Ascending aorta (tissue), 2 donors: ENCODE measurements at regions not wholly inside any gene's neighbourhood (a gene's known extent, or its start where the extent isn't known, plus 50 kb on each side); places are given as distances from the start of the nearest gene placed in this dataset.

Source experiments
- DNase-seq, 2 donors: peaks; one replicate each; pipeline ENCODE4 v3.0.0-alpha.2; 2019; ENCODE audit warnings: low spot score in 2 of 2
- H3K27ac ChIP-seq, 2 donors: fragments of 200-600 bp; sonication (generic); one replicate each; pipeline ENCODE4 v1.5.1; 2016 to 2017; ENCODE audit warnings: mild to moderate bottlenecking in 1 of 2
- H3K27me3 ChIP-seq: fragments of 200-600 bp; sonication (generic); one replicate; pipeline ENCODE4 v1.5.1; 2017
- H3K36me3 ChIP-seq, 2 donors: fragments of 200-600 bp; sonication (generic); one replicate each; pipeline ENCODE4 v1.5.1; 2016
- H3K4me1 ChIP-seq, 2 donors: fragments of 200-600 bp; sonication (generic); one replicate each; pipeline ENCODE4 v1.5.1; 2016 to 2017; ENCODE audit warnings: mild to moderate bottlenecking in 1 of 2
- H3K4me3 ChIP-seq, 2 donors: fragments of 200-600 bp; sonication (generic); one replicate each; pipeline ENCODE4 v1.5.1; 2016 to 2017; ENCODE audit warnings: mild to moderate bottlenecking in 1 of 2
- H3K9me3 ChIP-seq, 2 donors: fragments of 200-600 bp; sonication (generic); one replicate each; pipeline ENCODE4 v1.5.1; 2016
- CTCF ChIP-seq, 3 experiments: fragments of 200-600 bp in 2 of 3; fragments of 450-650 bp in 1 of 3; sonication (generic) in 2 of 3; IDR thresholded peaks; one replicate each; pipeline ENCODE4 v1.5.1; 2016 to 2019; ENCODE audit warnings: antibody characterized with exemption in 3 of 3, mild to moderate bottlenecking in 1 of 3, moderate library complexity in 1 of 3
- intact Hi-C: fragments of 100-400 bp; cut with DNase I; formaldehyde crosslinking; loops from one replicate; pipeline ENCODE4 v1.15.1; 2023

GRCh38 chr9:108282872-108283271 lies 572.9 kb downstream of the ACTL7B start:
- no peak for TF ChIP-seq CTCF (IDR thresholded peaks at IDR 0.05)
- H3K4me3 ChIP-seq = no peak overlapping the region
- H3K27ac ChIP-seq = no peak overlapping the region
- DNase-seq = no peak
- H3K36me3 ChIP-seq = no peaks in the 10 kb centered on the region
- no peaks in the 10 kb centered on the region for H3K4me1 ChIP-seq
- H3K9me3 ChIP-seq = no peaks in the 10 kb centered on the region
- no peaks in the 10 kb centered on the region for H3K27me3 ChIP-seq
- intact Hi-C loops = no loop called here

GRCh38 chr9:108281696-108282095 lies 574.1 kb downstream of the ACTL7B start:
- H3K27ac ChIP-seq = no peak overlapping the region
- no peaks in the 10 kb centered on the region for H3K36me3 ChIP-seq
- no peaks in the 10 kb centered on the region for H3K27me3 ChIP-seq
- no peaks in the 10 kb centered on the region for H3K4me1 ChIP-seq
- TF ChIP-seq CTCF (IDR thresholded peaks at IDR 0.05) = no peak
- intact Hi-C loops = no loop called here
- DNase-seq = no peak
- H3K9me3 ChIP-seq = no peaks in the 10 kb centered on the region
- H3K4me3 ChIP-seq = no peak overlapping the region

- no peak for TF ChIP-seq CTCF (IDR thresholded peaks at IDR 0.05)
- intact Hi-C loops = loop anchor here (10.0 kb wide), 1 partner anchor 814 kb away; no protein-coding TSS in a partner anchor
- H3K4me3 ChIP-seq = no peak overlapping the region
- no peak for DNase-seq
- no peaks in the 10 kb centered on the region for H3K9me3 ChIP-seq
- H3K36me3 ChIP-seq = no peaks in the 10 kb centered on the region
- no peaks in the 10 kb centered on the region for H3K27me3 ChIP-seq
- no peaks in the 10 kb centered on the region for H3K4me1 ChIP-seq
- no peak overlapping the region for H3K27ac ChIP-seq
Measured at GRCh38 chr9:108278341-108278740, 577.4 kb downstream of the ACTL7B start.

GRCh38 chr9:108277216-108277615 lies 578.6 kb downstream of the ACTL7B start:
- Histone ChIP-seq H3K36me3 (no peaks in the 10 kb centered on the region), H3K4me1 (no peaks in the 10 kb centered on the region), H3K27ac (no peak overlapping the region), H3K9me3 (no peaks in the 10 kb centered on the region), H3K4me3 (no peak overlapping the region), H3K27me3 (no peaks in the 10 kb centered on the region)
- intact Hi-C loops = loop anchor here (10.0 kb wide), 1 partner anchor 812 kb away; no protein-coding TSS in a partner anchor
- no peak for DNase-seq
- TF ChIP-seq CTCF (IDR thresholded peaks at IDR 0.05) = no peak

GRCh38 chr9:108275906-108276305 lies 579.9 kb downstream of the ACTL7B start:
- H3K36me3 ChIP-seq = no peaks in the 10 kb centered on the region
- DNase-seq = no peak
- no peak for TF ChIP-seq CTCF (IDR thresholded peaks at IDR 0.05)
- H3K9me3 ChIP-seq = no peaks in the 10 kb centered on the region
- intact Hi-C loops = loop anchor here (10.0 kb wide), 1 partner anchor 811 kb away; no protein-coding TSS in a partner anchor
- no peaks in the 10 kb centered on the region for H3K27me3 ChIP-seq
- no peaks in the 10 kb centered on the region for H3K4me1 ChIP-seq
- no peak overlapping the region for H3K27ac ChIP-seq
- H3K4me3 ChIP-seq = no peak overlapping the region

- DNase-seq = no peak
- no peak for TF ChIP-seq CTCF (IDR thresholded peaks at IDR 0.05)
- no peaks in the 10 kb centered on the region for H3K9me3 ChIP-seq
- H3K27ac ChIP-seq = no peak overlapping the region
- intact Hi-C loops = loop anchor here (10.0 kb wide), 1 partner anchor 810 kb away; no protein-coding TSS in a partner anchor
- no peaks in the 10 kb centered on the region for H3K4me1 ChIP-seq
- no peaks in the 10 kb centered on the region for H3K27me3 ChIP-seq
- H3K4me3 ChIP-seq = no peak overlapping the region
- no peaks in the 10 kb centered on the region for H3K36me3 ChIP-seq
Measured at GRCh38 chr9:108274971-108275370, 580.8 kb downstream of the ACTL7B start.
